ENCODE measurements at regions not wholly inside any gene's neighbourhood (a gene's known extent, or its start where the extent isn't known, plus 50 kb on each side); places are given as distances from the start of the nearest gene placed in this dataset.

DNA sequence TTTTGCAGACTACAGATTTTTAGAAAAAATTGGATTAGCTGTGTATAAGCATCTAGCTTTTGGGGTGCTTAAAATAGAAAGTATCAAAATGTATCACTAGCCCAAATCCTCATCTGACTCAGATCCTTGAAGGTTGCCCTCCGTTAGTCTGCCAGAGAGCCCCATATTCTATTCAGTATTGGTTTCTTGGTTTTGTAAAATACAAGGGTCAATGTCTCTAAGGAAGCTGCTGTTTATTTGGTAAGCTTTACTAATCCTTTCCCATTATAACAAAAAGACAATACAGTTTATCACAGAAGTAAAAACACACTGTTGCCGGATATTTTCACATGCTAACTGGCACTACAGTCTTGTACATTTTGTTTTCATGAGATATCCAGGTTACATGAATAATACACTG is 92.8 kb upstream of the PTHLH start:
- DNase-seq (ENCODE audit: low read depth): no peak
- no peak overlapping the region for H3K4me3 ChIP-seq (ENCODE audit: low read depth, low read length)
- TF ChIP-seq, protein P1, sequence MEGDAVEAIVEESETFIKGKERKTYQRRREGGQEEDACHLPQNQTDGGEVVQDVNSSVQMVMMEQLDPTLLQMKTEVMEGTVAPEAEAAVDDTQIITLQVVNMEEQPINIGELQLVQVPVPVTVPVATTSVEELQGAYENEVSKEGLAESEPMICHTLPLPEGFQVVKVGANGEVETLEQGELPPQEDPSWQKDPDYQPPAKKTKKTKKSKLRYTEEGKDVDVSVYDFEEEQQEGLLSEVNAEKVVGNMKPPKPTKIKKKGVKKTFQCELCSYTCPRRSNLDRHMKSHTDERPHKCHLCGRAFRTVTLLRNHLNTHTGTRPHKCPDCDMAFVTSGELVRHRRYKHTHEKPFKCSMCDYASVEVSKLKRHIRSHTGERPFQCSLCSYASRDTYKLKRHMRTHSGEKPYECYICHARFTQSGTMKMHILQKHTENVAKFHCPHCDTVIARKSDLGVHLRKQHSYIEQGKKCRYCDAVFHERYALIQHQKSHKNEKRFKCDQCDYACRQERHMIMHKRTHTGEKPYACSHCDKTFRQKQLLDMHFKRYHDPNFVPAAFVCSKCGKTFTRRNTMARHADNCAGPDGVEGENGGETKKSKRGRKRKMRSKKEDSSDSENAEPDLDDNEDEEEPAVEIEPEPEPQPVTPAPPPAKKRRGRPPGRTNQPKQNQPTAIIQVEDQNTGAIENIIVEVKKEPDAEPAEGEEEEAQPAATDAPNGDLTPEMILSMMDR (IDR thresholded peaks at IDR 0.05; ENCODE audit: low read depth, low read length): no peak
- TF ChIP-seq POLR2A (IDR thresholded peaks at IDR 0.05; ENCODE audit: extremely low read depth, insufficient read length) (no peak), MYC (IDR thresholded peaks at IDR 0.05; ENCODE audit: low read depth, low read length) (no peak)
- TF ChIP-seq, protein P2, sequence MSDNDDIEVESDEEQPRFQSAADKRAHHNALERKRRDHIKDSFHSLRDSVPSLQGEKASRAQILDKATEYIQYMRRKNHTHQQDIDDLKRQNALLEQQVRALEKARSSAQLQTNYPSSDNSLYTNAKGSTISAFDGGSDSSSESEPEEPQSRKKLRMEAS (IDR thresholded peaks at IDR 0.05; ENCODE audit: low read depth, low read length): no peak

DNA sequence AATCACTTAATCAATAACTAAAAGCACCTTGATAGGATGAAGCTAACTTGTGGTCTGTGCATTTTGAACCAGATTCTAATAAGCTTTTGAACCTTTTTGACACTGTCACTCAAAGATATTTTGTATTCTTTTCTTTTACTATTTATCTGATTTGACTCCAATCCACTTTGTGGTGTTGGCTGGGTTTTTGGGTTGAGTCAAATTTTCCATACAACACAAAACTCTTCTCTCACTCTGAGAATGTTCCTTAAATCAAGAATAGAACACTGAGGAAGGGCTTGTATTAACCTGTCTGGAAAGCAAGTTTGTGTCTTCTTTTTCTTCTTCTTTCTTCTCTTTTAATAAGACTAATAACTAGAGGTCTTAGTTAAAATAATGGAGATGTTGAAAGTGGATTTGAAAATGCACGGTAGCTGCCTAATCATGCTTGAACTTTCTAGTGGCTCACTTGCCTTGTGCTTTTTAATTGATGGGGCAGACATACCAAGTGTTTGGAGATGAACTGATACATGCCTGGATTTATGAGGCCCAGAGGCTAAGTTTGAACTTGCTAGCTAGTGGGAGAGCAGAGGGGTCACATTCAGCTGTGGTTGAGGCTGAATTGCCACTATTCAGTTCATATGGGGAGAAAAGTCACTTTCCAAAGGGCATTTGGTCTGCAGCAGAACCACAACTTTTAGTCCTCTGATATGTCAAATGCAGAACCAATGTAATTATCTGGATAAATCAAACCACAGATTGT is 93.5 kb upstream of the PTHLH start:
- no peak for TF ChIP-seq POLR2A (IDR thresholded peaks at IDR 0.05; ENCODE audit: extremely low read depth, insufficient read length)
- TF ChIP-seq, protein P1 (IDR thresholded peaks at IDR 0.05; ENCODE audit: low read depth, low read length): no peak
- TF ChIP-seq, protein P2 (IDR thresholded peaks at IDR 0.05; ENCODE audit: low read depth, low read length): no peak
- no peak for TF ChIP-seq MYC (IDR thresholded peaks at IDR 0.05; ENCODE audit: low read depth, low read length)
- DNase-seq (ENCODE audit: low read depth): no peak
- no peak overlapping the region for H3K4me3 ChIP-seq (ENCODE audit: low read depth, low read length)

DNA sequence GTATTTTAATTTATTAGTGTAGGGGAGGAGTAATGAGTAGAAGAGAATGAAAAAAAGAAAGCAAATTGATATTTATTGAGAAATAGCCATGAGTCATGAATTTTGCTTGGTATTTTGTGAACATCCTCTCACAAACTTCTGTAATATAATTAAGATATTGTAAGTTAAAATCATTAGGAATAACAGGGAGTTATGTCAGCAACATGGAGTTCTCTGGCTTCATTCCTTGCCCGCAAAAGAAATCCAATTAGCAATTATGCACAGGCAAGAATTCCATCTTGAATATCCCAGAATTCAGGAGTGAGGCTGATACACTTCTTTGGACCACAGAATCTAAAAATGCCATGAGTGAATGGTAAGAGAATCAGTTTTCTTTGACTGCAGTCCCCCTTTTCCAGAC is 94.3 kb upstream of the PTHLH start:
- TF ChIP-seq MYC (IDR thresholded peaks at IDR 0.05; ENCODE audit: low read depth, low read length) (no peak), POLR2A (IDR thresholded peaks at IDR 0.05; ENCODE audit: extremely low read depth, insufficient read length) (no peak)
- TF ChIP-seq, protein P2 (IDR thresholded peaks at IDR 0.05; ENCODE audit: low read depth, low read length): no peak
- TF ChIP-seq, protein P1 (IDR thresholded peaks at IDR 0.05; ENCODE audit: low read depth, low read length): no peak
- no peak overlapping the region for H3K4me3 ChIP-seq (ENCODE audit: low read depth, low read length)
- no peak for DNase-seq (ENCODE audit: low read depth)

DNA sequence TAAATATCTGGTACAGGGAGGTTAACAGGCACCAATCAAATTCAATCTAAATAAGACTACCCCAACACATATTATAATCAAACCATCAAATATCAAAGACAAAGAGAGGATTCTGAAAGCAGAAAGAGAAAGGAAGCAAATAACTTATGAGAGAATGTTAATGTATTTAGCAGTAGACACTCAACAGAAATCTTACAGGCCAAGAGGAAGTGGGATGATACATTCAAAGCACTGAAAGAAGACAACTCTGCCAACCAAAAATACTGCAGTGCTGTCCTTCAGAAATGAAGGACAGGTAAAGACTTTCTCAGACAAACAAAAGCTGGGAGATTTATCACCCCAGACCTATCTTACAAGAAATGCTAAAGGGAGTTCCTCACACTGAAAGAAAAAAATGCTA is 95.9 kb upstream of the PTHLH start:
- H3K4me3 ChIP-seq (ENCODE audit: low read depth, low read length): no peak overlapping the region
- no peak for TF ChIP-seq MYC (IDR thresholded peaks at IDR 0.05; ENCODE audit: low read depth, low read length)
- TF ChIP-seq, protein P2 (IDR thresholded peaks at IDR 0.05; ENCODE audit: low read depth, low read length): no peak
- no peak for TF ChIP-seq POLR2A (IDR thresholded peaks at IDR 0.05; ENCODE audit: extremely low read depth, insufficient read length)
- DNase-seq (ENCODE audit: low read depth): no peak

DNA sequence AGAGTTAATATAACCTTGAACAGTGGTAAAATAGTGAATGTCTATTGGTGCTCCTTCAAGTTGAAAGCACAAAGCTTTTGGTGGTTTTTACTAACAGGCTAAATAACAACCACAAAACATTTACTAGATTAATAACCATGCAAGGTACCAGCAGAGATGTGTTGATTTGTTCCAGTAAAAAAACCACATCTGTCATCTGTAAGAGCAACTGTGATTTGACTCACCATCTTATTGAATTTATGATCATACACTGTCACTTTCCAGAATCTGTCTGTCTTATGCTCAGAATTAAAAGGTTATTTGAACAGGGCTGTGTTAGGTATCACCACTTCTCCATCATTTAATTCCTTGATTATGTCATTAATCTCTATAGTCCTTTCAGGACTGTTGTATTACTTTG is 107.0 kb upstream of the PTHLH start:
- no peak for DNase-seq (ENCODE audit: low read depth)
- no peak overlapping the region for H3K4me3 ChIP-seq (ENCODE audit: low read depth, low read length)
- TF ChIP-seq, protein P2 (IDR thresholded peaks at IDR 0.05; ENCODE audit: low read depth, low read length): no peak
- TF ChIP-seq, protein P1 (IDR thresholded peaks at IDR 0.05; ENCODE audit: low read depth, low read length): no peak
- no peak for TF ChIP-seq MYC (IDR thresholded peaks at IDR 0.05; ENCODE audit: low read depth, low read length)
- TF ChIP-seq POLR2A (IDR thresholded peaks at IDR 0.05; ENCODE audit: extremely low read depth, insufficient read length): no peak

DNA sequence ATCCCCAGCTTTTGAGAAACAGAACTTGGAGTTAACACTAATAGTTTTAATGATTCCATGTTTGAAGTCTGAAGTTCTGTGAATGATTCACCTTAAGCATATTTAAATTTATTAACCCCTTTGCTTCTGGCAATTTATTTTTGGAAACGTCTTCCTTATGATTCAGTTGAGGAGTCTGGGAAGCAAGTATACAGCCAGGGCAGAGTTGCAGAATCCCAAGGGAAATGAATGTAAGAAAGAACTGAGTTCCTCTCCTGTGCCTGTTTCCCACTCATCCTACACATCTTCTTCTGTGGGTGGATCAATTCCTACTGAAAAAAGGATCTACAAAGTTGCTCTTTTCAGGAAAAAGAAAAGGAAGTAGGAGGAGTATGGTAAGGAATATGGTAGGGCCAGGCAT is 108.2 kb upstream of the CCDC91 start:
- no peak overlapping the region for H3K4me3 ChIP-seq (ENCODE audit: low read depth, low read length)
- TF ChIP-seq, protein P2 (IDR thresholded peaks at IDR 0.05; ENCODE audit: low read depth, low read length): no peak
- TF ChIP-seq, protein P1 (IDR thresholded peaks at IDR 0.05; ENCODE audit: low read depth, low read length): no peak
- TF ChIP-seq MYC (IDR thresholded peaks at IDR 0.05; ENCODE audit: low read depth, low read length): no peak
- TF ChIP-seq POLR2A (IDR thresholded peaks at IDR 0.05; ENCODE audit: extremely low read depth, insufficient read length): no peak
- DNase-seq (ENCODE audit: low read depth): no peak
